ENCODE measurements at regions not wholly inside any gene's neighbourhood (a gene's known extent, or its start where the extent isn't known, plus 50 kb on each side); places are given as distances from the start of the nearest gene placed in this dataset.

DNA sequence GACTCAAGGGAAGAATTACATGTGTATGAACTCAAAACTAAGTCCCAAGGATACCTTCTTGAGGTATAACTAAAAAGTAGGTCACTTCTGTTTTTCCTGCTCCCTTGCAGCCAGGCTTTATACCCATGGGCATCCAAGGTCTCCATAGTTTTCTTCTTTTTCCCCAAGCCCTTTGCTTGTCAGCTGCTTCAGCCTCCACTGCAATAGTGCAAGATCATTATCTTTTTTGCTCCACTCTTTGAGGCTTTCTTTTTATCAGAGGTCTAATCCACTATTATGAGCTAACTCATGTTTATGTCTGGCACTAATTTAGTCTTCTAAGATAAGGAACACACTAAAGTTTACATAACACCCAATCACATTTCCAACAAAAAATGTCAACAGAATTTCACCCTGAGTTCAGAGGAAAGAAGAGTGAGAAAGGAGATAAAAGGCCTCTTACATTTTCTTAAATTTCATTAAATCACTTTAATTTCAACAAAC is 121.2 kb upstream of the LSAMP start:
- Histone ChIP-seq H3K36me3 (ENCODE audit: insufficient read depth in 1 of 2, low read depth in 1 of 2) (no peaks in the 10 kb centered on the region), H3K9me3 (no peaks in the 10 kb centered on the region), H3K4me3 (no peak overlapping the region), H3K4me1 (no peaks in the 10 kb centered on the region), H3K27me3 (ENCODE audit: insufficient read depth in 3 of 3, low read length in 2 of 3) (no peaks in the 10 kb centered on the region), H3K27ac (no peak overlapping the region)
- intact Hi-C loops (cut with DNase I): no loop called here
- TF ChIP-seq, protein P1, sequence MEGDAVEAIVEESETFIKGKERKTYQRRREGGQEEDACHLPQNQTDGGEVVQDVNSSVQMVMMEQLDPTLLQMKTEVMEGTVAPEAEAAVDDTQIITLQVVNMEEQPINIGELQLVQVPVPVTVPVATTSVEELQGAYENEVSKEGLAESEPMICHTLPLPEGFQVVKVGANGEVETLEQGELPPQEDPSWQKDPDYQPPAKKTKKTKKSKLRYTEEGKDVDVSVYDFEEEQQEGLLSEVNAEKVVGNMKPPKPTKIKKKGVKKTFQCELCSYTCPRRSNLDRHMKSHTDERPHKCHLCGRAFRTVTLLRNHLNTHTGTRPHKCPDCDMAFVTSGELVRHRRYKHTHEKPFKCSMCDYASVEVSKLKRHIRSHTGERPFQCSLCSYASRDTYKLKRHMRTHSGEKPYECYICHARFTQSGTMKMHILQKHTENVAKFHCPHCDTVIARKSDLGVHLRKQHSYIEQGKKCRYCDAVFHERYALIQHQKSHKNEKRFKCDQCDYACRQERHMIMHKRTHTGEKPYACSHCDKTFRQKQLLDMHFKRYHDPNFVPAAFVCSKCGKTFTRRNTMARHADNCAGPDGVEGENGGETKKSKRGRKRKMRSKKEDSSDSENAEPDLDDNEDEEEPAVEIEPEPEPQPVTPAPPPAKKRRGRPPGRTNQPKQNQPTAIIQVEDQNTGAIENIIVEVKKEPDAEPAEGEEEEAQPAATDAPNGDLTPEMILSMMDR (IDR thresholded peaks at IDR 0.05): no peak
- DNase-seq: no peak
- no peak for ATAC-seq

DNA sequence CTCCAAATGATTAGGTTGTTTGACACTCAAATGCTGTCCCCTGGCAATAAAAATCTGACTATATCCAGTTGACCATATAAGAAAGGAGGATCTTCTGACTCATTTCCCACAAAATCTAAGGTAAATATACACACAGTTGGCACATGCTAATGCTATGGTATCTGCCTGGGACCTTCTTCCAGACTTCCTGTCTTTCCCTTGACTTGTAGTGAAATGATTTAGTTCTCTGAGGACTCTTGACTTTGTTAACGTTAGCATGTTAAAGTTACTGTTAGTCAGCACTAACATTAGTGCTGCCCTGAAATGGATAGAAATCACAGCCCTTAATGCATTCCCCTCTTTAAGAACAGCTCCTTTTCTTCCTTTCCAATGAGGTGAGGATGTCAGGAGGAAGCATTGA is 124.3 kb upstream of the LSAMP start:
- intact Hi-C loops (cut with DNase I): no loop called here
- 36 to 46% (median 39%) methylated on average over 1 of the region's 1 CpG for WGBS, 3 donors
- no peak for DNase-seq
- Histone ChIP-seq H3K36me3 (ENCODE audit: insufficient read depth in 1 of 2, low read depth in 1 of 2) (no peaks in the 10 kb centered on the region), H3K9me3 (no peaks in the 10 kb centered on the region), H3K27me3 (ENCODE audit: insufficient read depth in 3 of 3, low read length in 2 of 3) (no peaks in the 10 kb centered on the region), H3K4me3 (no peak overlapping the region), H3K27ac (no peak overlapping the region), H3K4me1 (no peaks in the 10 kb centered on the region)
- TF ChIP-seq, protein P1 (IDR thresholded peaks at IDR 0.05): no peak
- ATAC-seq: no peak

GRCh38 chr3:116579840-116580239 is 129.7 kb upstream of the TUSC7 start:
- H3K4me1 ChIP-seq: no peaks in the 10 kb centered on the region
- 8 to 16% (median 12%) methylated on average over 6 of the region's 6 CpGs for WGBS, 3 donors
- no peak overlapping the region for H3K27ac ChIP-seq
- no peaks in the 10 kb centered on the region for H3K27me3 ChIP-seq (ENCODE audit: insufficient read depth in 3 of 3, low read length in 2 of 3)
- intact Hi-C loops (cut with DNase I): no loop called here
- DNase-seq (no peak), ATAC-seq (no peak)
- H3K4me3 ChIP-seq: no peak overlapping the region
- H3K9me3 ChIP-seq: no peaks in the 10 kb centered on the region
- H3K36me3 ChIP-seq (ENCODE audit: insufficient read depth in 1 of 2, low read depth in 1 of 2): no peaks in the 10 kb centered on the region
- TF ChIP-seq, protein P1 (IDR thresholded peaks at IDR 0.05): no peak

- no peaks in the 10 kb centered on the region for H3K9me3 ChIP-seq
- intact Hi-C loops (cut with DNase I): no loop called here
- ATAC-seq (no peak), DNase-seq (no peak)
- TF ChIP-seq, protein P1 (IDR thresholded peaks at IDR 0.05): no peak
- no peaks in the 10 kb centered on the region for H3K27me3 ChIP-seq (ENCODE audit: insufficient read depth in 3 of 3, low read length in 2 of 3)
- H3K36me3 ChIP-seq (ENCODE audit: insufficient read depth in 1 of 2, low read depth in 1 of 2): no peaks in the 10 kb centered on the region
- no peaks in the 10 kb centered on the region for H3K4me1 ChIP-seq
- no peak overlapping the region for H3K27ac ChIP-seq
- H3K4me3 ChIP-seq: no peak overlapping the region
- WGBS, 3 donors: 53 to 74% (median 65%) methylated on average over 7 of the region's 7 CpGs
Observed at GRCh38 chr3:116586285-116586944, 123.2 kb upstream of the TUSC7 start.

DNA sequence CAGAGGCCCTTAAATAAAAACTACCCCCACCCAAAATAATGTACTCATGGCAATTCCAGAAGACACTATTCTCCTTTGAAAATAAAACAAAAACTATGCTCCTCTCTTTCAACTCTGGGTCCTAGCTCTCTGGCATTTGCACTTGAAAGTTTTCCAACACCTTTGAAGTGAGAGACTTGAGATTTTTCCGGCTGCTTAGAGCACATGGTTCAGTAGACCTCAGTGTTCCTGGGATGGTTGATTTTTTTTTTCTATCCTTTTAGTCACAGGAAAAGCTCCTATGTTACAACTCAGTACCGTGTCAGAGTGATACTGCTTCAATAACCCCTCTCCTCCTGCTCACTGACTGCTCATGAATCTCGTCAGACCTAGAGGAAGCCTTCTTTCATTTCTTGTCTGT is 118.3 kb upstream of the TUSC7 start:
- TF ChIP-seq, protein P1 (IDR thresholded peaks at IDR 0.05): no peak
- Histone ChIP-seq H3K27ac (no peak overlapping the region), H3K9me3 (no peaks in the 10 kb centered on the region), H3K4me1 (no peaks in the 10 kb centered on the region), H3K4me3 (no peak overlapping the region), H3K27me3 (ENCODE audit: insufficient read depth in 3 of 3, low read length in 2 of 3) (no peaks in the 10 kb centered on the region), H3K36me3 (ENCODE audit: insufficient read depth in 1 of 2, low read depth in 1 of 2) (no peaks in the 10 kb centered on the region)
- 18 to 31% (median 25%) methylated on average over 3 of the region's 3 CpGs for WGBS, 3 donors
- no peak for DNase-seq
- intact Hi-C loops (cut with DNase I): no loop called here
- ATAC-seq: no peak

Data from psoas muscle (tissue), 7 donors.